ENCODE measurements at regions not wholly inside any gene's neighbourhood (a gene's known extent, or its start where the extent isn't known, plus 50 kb on each side); places are given as distances from the start of the nearest gene placed in this dataset.

DNA sequence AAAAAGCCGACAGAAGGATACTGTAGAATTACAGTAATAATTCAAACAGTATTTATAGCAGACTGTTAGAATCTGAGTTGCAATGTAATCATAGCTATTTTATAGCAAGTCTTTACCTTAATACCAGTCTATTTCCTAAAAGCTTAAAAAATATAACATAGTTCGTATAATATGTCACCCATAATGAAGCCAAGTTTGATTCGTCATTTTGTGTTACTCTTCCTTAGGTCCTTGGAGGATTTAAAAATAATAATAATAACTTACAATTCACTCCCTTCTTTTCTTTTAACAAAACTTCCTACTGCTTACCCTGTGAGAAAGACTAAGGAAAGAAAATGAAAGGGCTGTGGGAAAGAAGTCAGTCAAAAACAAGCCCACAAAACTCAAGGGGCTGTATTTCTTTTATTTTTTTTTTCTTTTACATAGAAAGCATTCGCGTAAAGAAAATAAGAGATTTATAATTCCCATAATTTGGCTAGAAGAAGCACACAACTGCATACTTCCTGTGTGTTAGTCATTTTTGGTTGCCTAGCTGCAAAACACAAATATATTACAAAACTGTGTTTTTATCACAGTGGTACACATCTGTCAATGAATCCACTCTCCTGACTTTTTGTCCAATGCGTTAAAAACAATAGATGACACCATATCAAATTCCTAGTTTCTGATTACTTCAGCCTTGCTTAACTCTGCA is 187.2 kb upstream of the CELF2 start:
- TF ChIP-seq, protein P1, sequence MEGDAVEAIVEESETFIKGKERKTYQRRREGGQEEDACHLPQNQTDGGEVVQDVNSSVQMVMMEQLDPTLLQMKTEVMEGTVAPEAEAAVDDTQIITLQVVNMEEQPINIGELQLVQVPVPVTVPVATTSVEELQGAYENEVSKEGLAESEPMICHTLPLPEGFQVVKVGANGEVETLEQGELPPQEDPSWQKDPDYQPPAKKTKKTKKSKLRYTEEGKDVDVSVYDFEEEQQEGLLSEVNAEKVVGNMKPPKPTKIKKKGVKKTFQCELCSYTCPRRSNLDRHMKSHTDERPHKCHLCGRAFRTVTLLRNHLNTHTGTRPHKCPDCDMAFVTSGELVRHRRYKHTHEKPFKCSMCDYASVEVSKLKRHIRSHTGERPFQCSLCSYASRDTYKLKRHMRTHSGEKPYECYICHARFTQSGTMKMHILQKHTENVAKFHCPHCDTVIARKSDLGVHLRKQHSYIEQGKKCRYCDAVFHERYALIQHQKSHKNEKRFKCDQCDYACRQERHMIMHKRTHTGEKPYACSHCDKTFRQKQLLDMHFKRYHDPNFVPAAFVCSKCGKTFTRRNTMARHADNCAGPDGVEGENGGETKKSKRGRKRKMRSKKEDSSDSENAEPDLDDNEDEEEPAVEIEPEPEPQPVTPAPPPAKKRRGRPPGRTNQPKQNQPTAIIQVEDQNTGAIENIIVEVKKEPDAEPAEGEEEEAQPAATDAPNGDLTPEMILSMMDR (conservative IDR thresholded peaks at IDR 0.05) = no peak
- TF ChIP-seq EZH2 (IDR thresholded peaks at IDR 0.05; ENCODE audit: low read depth) = no peak
